GM12874 (cell line): ENCODE measurements at regions not wholly inside any gene's neighbourhood (a gene's known extent, or its start where the extent isn't known, plus 50 kb on each side); places are given as distances from the start of the nearest gene placed in this dataset.

ENCODE experiments used
- CTCF ChIP-seq: IDR thresholded peaks from 2 replicates; pipeline ENCODE4 v1.5.1; 2011; ENCODE audit warnings: low read depth, mild to moderate bottlenecking, control low read depth, low read length, moderate library complexity; ENCODE audit not compliant: insufficient read depth

- TF ChIP-seq CTCF = no peak
Observed at GRCh38 chr11:100460426-100460825, 226.7 kb upstream of the ARHGAP42 start.

- no peak for TF ChIP-seq CTCF
Observed at GRCh38 chr11:100467821-100468508, 219.1 kb upstream of the ARHGAP42 start.

GRCh38 chr11:100469835-100470234 lies 217.3 kb upstream of the ARHGAP42 start:
- TF ChIP-seq CTCF = no peak

GRCh38 chr11:100472727-100473389 lies 214.2 kb upstream of the ARHGAP42 start:
- no peak for TF ChIP-seq CTCF

GRCh38 chr11:100473390-100473740 lies 213.7 kb upstream of the ARHGAP42 start:
- no peak for TF ChIP-seq CTCF

GRCh38 chr11:100484948-100485347 lies 202.1 kb upstream of the ARHGAP42 start:
- no peak for TF ChIP-seq CTCF

GRCh38 chr11:100498780-100499179 lies 188.3 kb upstream of the ARHGAP42 start:
- no peak for TF ChIP-seq CTCF
